HG02759 (cell line): ENCODE measurements at regions not wholly inside any gene's neighbourhood (a gene's known extent, or its start where the extent isn't known, plus 50 kb on each side); places are given as distances from the start of the nearest gene placed in this dataset.
"Not testable (repeated sequence)": the region's sequence is repeated elsewhere in the genome, so short reads cannot be mapped to it uniquely, and the experiment has no call there.

ENCODE experiments used
- ATAC-seq: cut with Tn5 transposase; IDR thresholded peaks from one replicate; pipeline ENCODE4 v1.9.1; 2021; ENCODE audit warnings: mild to moderate bottlenecking, moderate library complexity; ENCODE audit not compliant: unreplicated experiment

GRCh38 chr3:23112491-23112890, 90.6 kb upstream of the UBE2E2 start:
- ATAC-seq = no peak

GRCh38 chr3:23113455-23114171, 89.5 kb upstream of the UBE2E2 start:
- no peak for ATAC-seq

GRCh38 chr3:23114432-23114831, 88.7 kb upstream of the UBE2E2 start:
- no peak for ATAC-seq

GRCh38 chr3:23115171-23115877, 87.8 kb upstream of the UBE2E2 start:
- ATAC-seq = no peak

- ATAC-seq = no peak
Measured at GRCh38 chr3:23116081-23116837, 86.9 kb upstream of the UBE2E2 start.

GRCh38 chr3:23117856-23118255, 85.3 kb upstream of the UBE2E2 start:
- ATAC-seq = no peak

- ATAC-seq = no peak
Measured at GRCh38 chr3:23127196-23127595, 75.9 kb upstream of the UBE2E2 start.

GRCh38 chr3:23128655-23129054, 74.5 kb upstream of the UBE2E2 start:
- ATAC-seq = no peak

- ATAC-seq = no peak
Measured at GRCh38 chr3:23129117-23129516, 74.0 kb upstream of the UBE2E2 start.

- ATAC-seq = no peak
Measured at GRCh38 chr3:23129817-23130216, 73.3 kb upstream of the UBE2E2 start.

GRCh38 chr3:23130406-23130805, 72.7 kb upstream of the UBE2E2 start:
- no peak for ATAC-seq

- no peak for ATAC-seq
Measured at GRCh38 chr3:23135026-23135785, 67.9 kb upstream of the UBE2E2 start.

GRCh38 chr3:23136054-23136453, 67.1 kb upstream of the UBE2E2 start:
- no peak for ATAC-seq

- not testable (repeated sequence) for ATAC-seq
Measured at GRCh38 chr3:23144051-23144450, 59.1 kb upstream of the UBE2E2 start.

GRCh38 chr3:23146163-23146562, 57.0 kb upstream of the UBE2E2 start:
- no peak for ATAC-seq

- ATAC-seq = no peak
Measured at GRCh38 chr3:23152989-23153388, 50.1 kb upstream of the UBE2E2 start.
